ENCODE measurements at regions not wholly inside any gene's neighbourhood (a gene's known extent, or its start where the extent isn't known, plus 50 kb on each side); places are given as distances from the start of the nearest gene placed in this dataset.

DNA sequence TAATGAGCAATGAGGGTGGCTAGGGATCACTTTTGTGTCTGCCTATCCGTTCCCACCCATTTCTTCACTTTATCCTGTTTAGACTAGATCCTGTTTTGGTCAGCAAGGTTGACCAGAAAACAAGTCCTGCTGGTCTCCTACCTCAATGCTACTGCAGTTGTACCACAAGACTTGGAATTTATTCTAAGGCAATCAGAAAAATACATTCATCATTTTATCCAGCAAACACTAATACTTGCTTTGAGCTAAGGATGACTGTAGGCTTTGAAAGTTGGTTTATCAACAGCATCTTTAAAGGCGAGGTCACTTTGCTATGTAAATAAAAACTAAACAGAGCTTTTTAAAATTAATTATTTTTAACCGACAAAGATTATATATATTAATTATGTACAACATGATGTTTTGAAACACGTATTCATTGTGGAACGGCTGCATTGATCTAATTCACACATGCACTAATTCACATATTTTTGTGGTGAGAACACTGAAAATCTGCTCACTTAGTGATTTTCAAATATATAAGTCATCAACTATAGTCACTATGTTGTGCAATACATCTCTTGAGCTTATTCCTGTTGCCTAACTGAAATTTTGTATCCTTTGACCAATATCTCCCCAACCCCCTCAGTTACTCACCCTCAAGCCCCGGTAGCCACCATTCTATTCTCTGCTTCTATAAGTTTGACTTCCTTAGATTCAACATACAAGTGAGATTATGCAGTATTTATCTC lies 125.9 kb upstream of the HS3ST3A1 start:
- Histone ChIP-seq H3K27ac (ENCODE audit: insufficient read depth, low read depth, low read length) (no peak overlapping the region), H3K9ac (replicated peaks; ENCODE audit: extremely low read depth, insufficient read depth, low read length) (no peak overlapping the region), H3K4me1 (ENCODE audit: control insufficient read depth, extremely low read depth, insufficient read depth, low read length) (no peaks in the 10 kb centered on the region), H3K4me3 (replicated peaks in 1 of 3; ENCODE audit: insufficient read depth in 1 of 3, low read depth in 1 of 3, low read length in 3 of 3) (no peak overlapping the region), H3K9me3 (replicated peaks; ENCODE audit: control insufficient read depth, insufficient read depth, low read length) (peaks cover 2% of the 10 kb centered on the region), H3K36me3 (ENCODE audit: control insufficient read depth in 2 of 2, extremely low read depth in 1 of 2, insufficient read depth in 2 of 2, low read length in 2 of 2) (no peaks in the 10 kb centered on the region), H2AFZ (ENCODE audit: low read depth, low read length) (no peak overlapping the region), H3K9me1 (replicated peaks; ENCODE audit: control insufficient read depth, extremely low read depth, insufficient read depth, low read length) (no peaks in the 10 kb centered on the region), H3K27me3 (ENCODE audit: control insufficient read depth in 2 of 2, insufficient read depth in 2 of 2, low read length in 2 of 2) (no peaks in the 10 kb centered on the region), H3K79me2 (ENCODE audit: control insufficient read depth, insufficient read depth, low read length) (no peaks in the 10 kb centered on the region), H4K20me1 (replicated peaks; ENCODE audit: control insufficient read depth, extremely low read depth, insufficient read depth, low read length) (no peaks in the 10 kb centered on the region), H3K4me2 (ENCODE audit: insufficient read depth, low read length) (no peak overlapping the region)
- intact Hi-C loops (cut with micrococcal nuclease), result no loop called here
- ChIA-PET CTCF (no interaction called here), POLR2A (no interaction called here)
- no peak for TF ChIP-seq JUN (IDR thresholded peaks at IDR 0.05; ENCODE audit: borderline replicate concordance, insufficient read depth, insufficient read length, low read depth)
- no peak for TF ChIP-seq POLR2A (IDR thresholded peaks at IDR 0.05; ENCODE audit: low read depth, low read length)
- TF ChIP-seq, protein P1, sequence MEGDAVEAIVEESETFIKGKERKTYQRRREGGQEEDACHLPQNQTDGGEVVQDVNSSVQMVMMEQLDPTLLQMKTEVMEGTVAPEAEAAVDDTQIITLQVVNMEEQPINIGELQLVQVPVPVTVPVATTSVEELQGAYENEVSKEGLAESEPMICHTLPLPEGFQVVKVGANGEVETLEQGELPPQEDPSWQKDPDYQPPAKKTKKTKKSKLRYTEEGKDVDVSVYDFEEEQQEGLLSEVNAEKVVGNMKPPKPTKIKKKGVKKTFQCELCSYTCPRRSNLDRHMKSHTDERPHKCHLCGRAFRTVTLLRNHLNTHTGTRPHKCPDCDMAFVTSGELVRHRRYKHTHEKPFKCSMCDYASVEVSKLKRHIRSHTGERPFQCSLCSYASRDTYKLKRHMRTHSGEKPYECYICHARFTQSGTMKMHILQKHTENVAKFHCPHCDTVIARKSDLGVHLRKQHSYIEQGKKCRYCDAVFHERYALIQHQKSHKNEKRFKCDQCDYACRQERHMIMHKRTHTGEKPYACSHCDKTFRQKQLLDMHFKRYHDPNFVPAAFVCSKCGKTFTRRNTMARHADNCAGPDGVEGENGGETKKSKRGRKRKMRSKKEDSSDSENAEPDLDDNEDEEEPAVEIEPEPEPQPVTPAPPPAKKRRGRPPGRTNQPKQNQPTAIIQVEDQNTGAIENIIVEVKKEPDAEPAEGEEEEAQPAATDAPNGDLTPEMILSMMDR (IDR thresholded peaks at IDR 0.05; ENCODE audit: extremely low read depth in 1 of 2, insufficient read depth in 1 of 2, low read depth in 1 of 2, low read length in 2 of 2), result no peak
- TF ChIP-seq, protein P2, sequence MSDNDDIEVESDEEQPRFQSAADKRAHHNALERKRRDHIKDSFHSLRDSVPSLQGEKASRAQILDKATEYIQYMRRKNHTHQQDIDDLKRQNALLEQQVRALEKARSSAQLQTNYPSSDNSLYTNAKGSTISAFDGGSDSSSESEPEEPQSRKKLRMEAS (IDR thresholded peaks at IDR 0.05; ENCODE audit: insufficient read depth, insufficient read length), result no peak
- no peak for TF ChIP-seq MYC (IDR thresholded peaks at IDR 0.05; ENCODE audit: low read depth, low read length)
- TF ChIP-seq EZH2 (IDR thresholded peaks at IDR 0.05; ENCODE audit: borderline replicate concordance, low read depth, low read length, severe bottlenecking), result no peak
- TF ChIP-seq GATA2 (IDR thresholded peaks at IDR 0.05; ENCODE audit: insufficient read depth, insufficient read length, low read depth, low read length), result no peak
- no peak for TF ChIP-seq POLR2AphosphoS5 (IDR thresholded peaks at IDR 0.05; ENCODE audit: insufficient read depth, low read depth, low read length)
- TF ChIP-seq FOS (IDR thresholded peaks at IDR 0.05; ENCODE audit: borderline replicate concordance, insufficient read depth, low read length), result no peak
- dilution Hi-C loops (cut with MboI; ENCODE audit: extremely low pct_ligation_motif_present, low sequenced_read_pairs), result no loop called here
- no TSS peak for BruUV-seq (replicated peaks)
- DNase-seq (ENCODE audit: low read depth, low spot score), result no peak
- no peak for FAIRE-seq

Data from endothelial cell of umbilical vein (primary cell).